SK-N-SH treated with all-trans-retinoic acid at 6 μM for 48 hours (cell line): ENCODE measurements at regions not wholly inside any gene's neighbourhood (a gene's known extent, or its start where the extent isn't known, plus 50 kb on each side); places are given as distances from the start of the nearest gene placed in this dataset.

Experiments
- ATAC-seq: fragments of 200-7000 bp; cut with Tn5 transposase; 3 replicates; pipeline ENCODE4 v1.9.1; 2020; ENCODE audit warnings: mild to moderate bottlenecking, moderate library complexity
- BACH2 ChIP-seq: fragments of 250-450 bp; sonication (Bioruptor Pico); IDR thresholded peaks from 2 replicates; pipeline ENCODE4 v1.9.0; 2021; ENCODE audit warnings: mild to moderate bottlenecking, borderline replicate concordance
- CREB5 ChIP-seq: fragments of 250-450 bp; sonication (Bioruptor Pico); IDR thresholded peaks from 2 replicates; pipeline ENCODE4 v1.5.1; 2020; ENCODE audit warnings: low read depth, mild to moderate bottlenecking, moderate library complexity
- CSDC2 ChIP-seq: fragments of 250-450 bp; sonication (Bioruptor Pico); IDR thresholded peaks from 2 replicates; pipeline ENCODE4 v1.5.0; 2020; ENCODE audit warnings: mild to moderate bottlenecking, moderate library complexity
- CSRNP3 ChIP-seq: fragments of 250-450 bp; sonication (Bioruptor Pico); IDR thresholded peaks from 2 replicates; pipeline ENCODE4 v1.5.1; 2021; ENCODE audit warnings: mild to moderate bottlenecking, moderate library complexity
- ESRRG ChIP-seq: fragments of 250-450 bp; sonication (Bioruptor Pico); IDR thresholded peaks from 2 replicates; pipeline ENCODE4 v1.6.1; 2021; ENCODE audit warnings: mild to moderate bottlenecking
- GLIS3 ChIP-seq: fragments of 250-450 bp; sonication (Bioruptor Pico); IDR thresholded peaks from 2 replicates; pipeline ENCODE4 v1.5.0; 2020; ENCODE audit warnings: mild to moderate bottlenecking, moderate library complexity
- ISL1 ChIP-seq: fragments of 250-450 bp; sonication (Bioruptor Pico); IDR thresholded peaks from 2 replicates; pipeline ENCODE4 v2.1.2; 2022; ENCODE audit warnings: mild to moderate bottlenecking, moderate library complexity
- OSR1 ChIP-seq: fragments of 250-450 bp; sonication (Bioruptor Pico); IDR thresholded peaks from 2 replicates; pipeline ENCODE4 v1.8.0; 2022; ENCODE audit warnings: moderate library complexity, mild to moderate bottlenecking, inconsistent platforms
- PPARA ChIP-seq: fragments of 250-450 bp; sonication (Bioruptor Pico); IDR thresholded peaks from 2 replicates; pipeline ENCODE4 v1.5.0; 2020; ENCODE audit warnings: mild to moderate bottlenecking, borderline replicate concordance
- RARB ChIP-seq: fragments of 250-450 bp; sonication (Bioruptor Pico); IDR thresholded peaks from 2 replicates; pipeline ENCODE4 v1.8.0; 2021; ENCODE audit warnings: mild to moderate bottlenecking, moderate library complexity
- SNAI2 ChIP-seq: fragments of 250-450 bp; sonication (Bioruptor Pico); IDR thresholded peaks from 2 replicates; pipeline ENCODE4 v1.5.0; 2020; ENCODE audit warnings: mild to moderate bottlenecking, moderate library complexity
- TCF4 ChIP-seq: fragments of 250-450 bp; sonication (Bioruptor Pico); IDR thresholded peaks from 2 replicates; pipeline ENCODE4 v1.8.0; 2021; ENCODE audit warnings: mild to moderate bottlenecking, moderate library complexity, borderline replicate concordance
- TOX ChIP-seq: fragments of 250-450 bp; sonication (Bioruptor Pico); IDR thresholded peaks from 2 replicates; pipeline ENCODE4 v1.8.0; 2021; ENCODE audit warnings: mild to moderate bottlenecking, moderate library complexity, borderline replicate concordance
- ZC3H10 ChIP-seq: fragments of 250-450 bp; sonication (Bioruptor Pico); IDR thresholded peaks from 2 replicates; pipeline ENCODE4 v1.5.1; 2021; ENCODE audit warnings: mild to moderate bottlenecking, moderate library complexity
- ZFP3 ChIP-seq: fragments of 250-450 bp; sonication (Bioruptor Pico); IDR thresholded peaks from 2 replicates; pipeline ENCODE4 v1.5.0; 2020; ENCODE audit warnings: mild to moderate bottlenecking, moderate library complexity
- ZNF565 ChIP-seq: fragments of 450-650 bp; formaldehyde crosslinking; conservative IDR thresholded peaks from 2 replicates; pipeline ENCODE4 v1.5.0; 2020; ENCODE audit warnings: low read depth, mild to moderate bottlenecking, moderate library complexity
- ZNF70 ChIP-seq: fragments of 450-650 bp; formaldehyde crosslinking; IDR thresholded peaks from 2 replicates; pipeline ENCODE4 v1.5.0; 2020; ENCODE audit warnings: mild to moderate bottlenecking, moderate library complexity
- ZNF8 ChIP-seq: fragments of 450-650 bp; formaldehyde crosslinking; IDR thresholded peaks from 2 replicates; pipeline ENCODE4 v1.5.0; 2020; ENCODE audit warnings: mild to moderate bottlenecking, moderate library complexity
- TF ChIP-seq, protein P1 (sequence below): fragments of 250-450 bp; sonication (Bioruptor Pico); IDR thresholded peaks from 2 replicates; pipeline ENCODE4 v1.8.0; 2021; ENCODE audit warnings: low read depth, mild to moderate bottlenecking, moderate library complexity, borderline replicate concordance
- TF ChIP-seq, protein P2 (sequence below): fragments of 250-450 bp; sonication (Bioruptor Pico); IDR thresholded peaks from 2 replicates; pipeline ENCODE4 v1.5.0; 2020; ENCODE audit warnings: mild to moderate bottlenecking, moderate library complexity

DNA sequence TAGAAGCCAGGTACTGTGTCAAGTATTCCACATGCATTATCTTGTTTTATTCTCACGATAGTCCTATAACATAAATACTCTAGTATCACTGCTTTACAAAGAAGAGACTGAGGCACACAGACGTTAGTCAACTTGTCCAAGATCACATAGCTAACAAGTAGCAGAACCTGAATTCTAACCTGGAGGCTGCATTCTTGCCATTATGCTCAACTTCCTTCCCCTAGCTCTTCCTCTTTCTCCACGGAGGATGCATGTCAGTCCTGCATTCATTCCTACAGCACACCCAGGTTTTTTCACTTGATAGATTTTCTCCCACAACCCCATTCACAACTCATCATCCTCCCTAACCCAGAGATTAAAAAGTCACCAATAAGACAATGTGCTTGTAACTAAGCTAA, 388.5 kb upstream of the NFE2L3 start (continued):
- TF ChIP-seq SNAI2 (CRISPR knock-in tag) (no peak), ZNF8 (CRISPR knock-in tag) (no peak)

GRCh38 chr7:25765110-25765655, 386.8 kb upstream of the NFE2L3 start:
- TF ChIP-seq CSRNP3 (CRISPR knock-in tag) (no peak), GLIS3 (CRISPR knock-in tag) (no peak)

DNA sequence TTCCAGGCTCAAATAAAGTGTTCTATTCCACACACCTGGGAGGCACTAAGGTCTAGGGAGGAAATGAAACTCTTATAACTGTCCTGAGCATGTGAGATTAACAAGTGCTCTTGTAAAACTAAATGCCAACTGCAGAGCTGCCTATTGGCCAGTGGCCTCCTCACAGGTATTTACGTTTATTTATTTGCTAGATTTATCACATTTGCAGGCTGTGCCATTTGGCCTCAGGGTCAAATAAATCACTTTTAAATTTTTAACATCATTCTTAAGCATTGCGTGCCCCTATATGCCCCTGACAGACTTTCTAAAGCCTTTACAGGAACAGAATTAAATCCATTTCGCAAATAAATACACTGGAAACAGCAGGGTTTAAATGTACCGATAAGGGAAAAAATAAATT, 381.8 kb upstream of the NFE2L3 start:
- no peak for ATAC-seq
- TF ChIP-seq ZNF70 (CRISPR knock-in tag) (no peak), ZNF8 (CRISPR knock-in tag) (no peak), GLIS3 (CRISPR knock-in tag) (no peak)

More at GRCh38 chr7:25765110-25765655, 386.8 kb upstream of the NFE2L3 start:
- no peak for ATAC-seq

DNA sequence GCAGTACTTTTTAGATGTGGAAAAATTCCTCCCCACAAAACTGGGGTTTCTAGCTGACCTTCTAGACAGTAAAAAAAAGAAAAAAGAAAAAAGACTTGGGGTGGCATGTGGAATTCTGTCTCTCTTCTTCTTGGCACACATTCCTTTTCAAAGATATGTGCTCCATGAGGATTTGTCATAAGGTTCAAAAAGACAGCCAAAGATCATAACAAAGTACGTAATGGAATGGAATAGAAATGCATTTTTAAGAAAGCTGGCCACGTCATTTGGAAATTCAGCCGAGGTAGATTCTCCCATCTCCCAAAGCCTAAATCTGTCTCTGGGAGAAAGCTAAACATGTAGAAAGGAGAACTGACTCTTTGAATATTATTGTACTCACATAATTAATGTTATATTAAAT, 381.3 kb upstream of the NFE2L3 start:
- TF ChIP-seq GLIS3 (CRISPR knock-in tag): no peak
- TF ChIP-seq CREB5 (CRISPR knock-in tag): no peak
- TF ChIP-seq ZFP3 (CRISPR knock-in tag): no peak
- TF ChIP-seq OSR1 (CRISPR knock-in tag): no peak
- no peak for TF ChIP-seq ISL1 (CRISPR knock-in tag)
- TF ChIP-seq ZNF8 (CRISPR knock-in tag): no peak
- TF ChIP-seq RARB (CRISPR knock-in tag): no peak
- no peak for TF ChIP-seq TCF4 (CRISPR knock-in tag)
- TF ChIP-seq ESRRG (CRISPR knock-in tag): no peak
- no peak for TF ChIP-seq TOX (CRISPR knock-in tag)
- no peak for TF ChIP-seq ZNF565 (CRISPR knock-in tag)
- TF ChIP-seq ZC3H10 (CRISPR knock-in tag): no peak
- TF ChIP-seq CSDC2 (CRISPR knock-in tag): no peak
- no peak for TF ChIP-seq CSRNP3 (CRISPR knock-in tag)
- ATAC-seq: no peak

- TF ChIP-seq PPARA (CRISPR knock-in tag): no peak
- TF ChIP-seq OSR1 (CRISPR knock-in tag): no peak
- no peak for TF ChIP-seq ISL1 (CRISPR knock-in tag)
- TF ChIP-seq, protein P1, sequence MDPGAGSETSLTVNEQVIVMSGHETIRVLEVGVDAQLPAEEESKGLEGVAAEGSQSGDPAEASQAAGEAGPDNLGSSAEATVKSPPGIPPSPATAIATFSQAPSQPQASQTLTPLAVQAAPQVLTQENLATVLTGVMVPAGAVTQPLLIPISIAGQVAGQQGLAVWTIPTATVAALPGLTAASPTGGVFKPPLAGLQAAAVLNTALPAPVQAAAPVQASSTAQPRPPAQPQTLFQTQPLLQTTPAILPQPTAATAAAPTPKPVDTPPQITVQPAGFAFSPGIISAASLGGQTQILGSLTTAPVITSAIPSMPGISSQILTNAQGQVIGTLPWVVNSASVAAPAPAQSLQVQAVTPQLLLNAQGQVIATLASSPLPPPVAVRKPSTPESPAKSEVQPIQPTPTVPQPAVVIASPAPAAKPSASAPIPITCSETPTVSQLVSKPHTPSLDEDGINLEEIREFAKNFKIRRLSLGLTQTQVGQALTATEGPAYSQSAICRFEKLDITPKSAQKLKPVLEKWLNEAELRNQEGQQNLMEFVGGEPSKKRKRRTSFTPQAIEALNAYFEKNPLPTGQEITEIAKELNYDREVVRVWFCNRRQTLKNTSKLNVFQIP (CRISPR knock-in tag): no peak
- no peak for TF ChIP-seq RARB (CRISPR knock-in tag)
- TF ChIP-seq GLIS3 (CRISPR knock-in tag): no peak
- no peak for TF ChIP-seq BACH2 (CRISPR knock-in tag)
- TF ChIP-seq CSRNP3 (CRISPR knock-in tag): no peak
- no peak for TF ChIP-seq ZNF70 (CRISPR knock-in tag)
- TF ChIP-seq, protein P2, sequence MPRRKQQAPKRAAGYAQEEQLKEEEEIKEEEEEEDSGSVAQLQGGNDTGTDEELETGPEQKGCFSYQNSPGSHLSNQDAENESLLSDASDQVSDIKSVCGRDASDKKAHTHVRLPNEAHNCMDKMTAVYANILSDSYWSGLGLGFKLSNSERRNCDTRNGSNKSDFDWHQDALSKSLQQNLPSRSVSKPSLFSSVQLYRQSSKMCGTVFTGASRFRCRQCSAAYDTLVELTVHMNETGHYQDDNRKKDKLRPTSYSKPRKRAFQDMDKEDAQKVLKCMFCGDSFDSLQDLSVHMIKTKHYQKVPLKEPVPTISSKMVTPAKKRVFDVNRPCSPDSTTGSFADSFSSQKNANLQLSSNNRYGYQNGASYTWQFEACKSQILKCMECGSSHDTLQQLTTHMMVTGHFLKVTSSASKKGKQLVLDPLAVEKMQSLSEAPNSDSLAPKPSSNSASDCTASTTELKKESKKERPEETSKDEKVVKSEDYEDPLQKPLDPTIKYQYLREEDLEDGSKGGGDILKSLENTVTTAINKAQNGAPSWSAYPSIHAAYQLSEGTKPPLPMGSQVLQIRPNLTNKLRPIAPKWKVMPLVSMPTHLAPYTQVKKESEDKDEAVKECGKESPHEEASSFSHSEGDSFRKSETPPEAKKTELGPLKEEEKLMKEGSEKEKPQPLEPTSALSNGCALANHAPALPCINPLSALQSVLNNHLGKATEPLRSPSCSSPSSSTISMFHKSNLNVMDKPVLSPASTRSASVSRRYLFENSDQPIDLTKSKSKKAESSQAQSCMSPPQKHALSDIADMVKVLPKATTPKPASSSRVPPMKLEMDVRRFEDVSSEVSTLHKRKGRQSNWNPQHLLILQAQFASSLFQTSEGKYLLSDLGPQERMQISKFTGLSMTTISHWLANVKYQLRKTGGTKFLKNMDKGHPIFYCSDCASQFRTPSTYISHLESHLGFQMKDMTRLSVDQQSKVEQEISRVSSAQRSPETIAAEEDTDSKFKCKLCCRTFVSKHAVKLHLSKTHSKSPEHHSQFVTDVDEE (CRISPR knock-in tag): no peak
- ATAC-seq: no peak
These were observed 380.5 kb upstream of the NFE2L3 start for GRCh38 chr7:25771491-25771890.
